HCT116 (cell line): ENCODE measurements at regions not wholly inside any gene's neighbourhood (a gene's known extent, or its start where the extent isn't known, plus 50 kb on each side); places are given as distances from the start of the nearest gene placed in this dataset.

ENCODE experiments used
- CEBPB ChIP-seq: IDR thresholded peaks from 2 replicates; pipeline ENCODE4 v1.6.1; 2012; ENCODE audit warnings: low read depth
- EZH2phosphoT487 ChIP-seq: fragments of 200-600 bp; IDR thresholded peaks from 2 replicates; pipeline ENCODE4 v1.6.1; 2018; ENCODE audit warnings: antibody characterized with exemption, borderline replicate concordance
- SP1 ChIP-seq: IDR thresholded peaks from 2 replicates; pipeline ENCODE4 v1.6.1; 2012; ENCODE audit warnings: low read depth
- TF ChIP-seq, protein P1 (sequence below): IDR thresholded peaks from 2 replicates; pipeline ENCODE4 v1.6.1; 2012
- TF ChIP-seq, protein P2 (sequence below), 3 experiments: fragments of 200-600 bp in 1 of 3; sonication (generic) in 1 of 3; IDR thresholded peaks in 2 of 3; conservative IDR thresholded peaks in 1 of 3; 2 replicates each; pipeline ENCODE4 v1.5.1; 2012 to 2017; ENCODE audit warnings: low read depth in 2 of 3, low read length in 2 of 3, antibody characterized with exemption in 1 of 3, borderline replicate concordance in 1 of 3, control low read depth in 1 of 3, mild to moderate bottlenecking in 1 of 3, mixed read lengths in 1 of 3, mixed run types in 1 of 3, moderate library complexity in 1 of 3; ENCODE audit not compliant: insufficient read depth in 1 of 3

DNA sequence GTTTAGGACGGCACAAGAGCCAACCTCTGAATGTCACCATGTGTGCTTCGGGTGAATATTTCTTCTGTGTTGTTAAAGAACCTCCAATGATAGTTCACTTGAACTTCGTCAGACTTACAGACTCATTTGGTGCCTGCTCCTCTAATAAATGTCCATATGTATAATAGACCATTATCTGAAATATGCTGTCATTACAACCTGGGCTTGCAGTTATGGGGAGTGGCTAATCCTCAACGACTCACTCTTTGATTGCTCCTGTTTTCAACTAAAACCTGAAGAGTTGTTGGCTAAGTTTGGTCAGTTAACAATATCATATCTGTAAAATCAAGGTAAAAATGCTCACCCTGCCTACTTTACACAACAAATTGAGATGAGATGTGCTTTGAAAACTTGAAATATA, 298.7 kb upstream of the PTGER4 start:
- no peak for TF ChIP-seq CEBPB
- TF ChIP-seq, protein P1, sequence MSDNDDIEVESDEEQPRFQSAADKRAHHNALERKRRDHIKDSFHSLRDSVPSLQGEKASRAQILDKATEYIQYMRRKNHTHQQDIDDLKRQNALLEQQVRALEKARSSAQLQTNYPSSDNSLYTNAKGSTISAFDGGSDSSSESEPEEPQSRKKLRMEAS = no peak
- TF ChIP-seq, protein P2, sequence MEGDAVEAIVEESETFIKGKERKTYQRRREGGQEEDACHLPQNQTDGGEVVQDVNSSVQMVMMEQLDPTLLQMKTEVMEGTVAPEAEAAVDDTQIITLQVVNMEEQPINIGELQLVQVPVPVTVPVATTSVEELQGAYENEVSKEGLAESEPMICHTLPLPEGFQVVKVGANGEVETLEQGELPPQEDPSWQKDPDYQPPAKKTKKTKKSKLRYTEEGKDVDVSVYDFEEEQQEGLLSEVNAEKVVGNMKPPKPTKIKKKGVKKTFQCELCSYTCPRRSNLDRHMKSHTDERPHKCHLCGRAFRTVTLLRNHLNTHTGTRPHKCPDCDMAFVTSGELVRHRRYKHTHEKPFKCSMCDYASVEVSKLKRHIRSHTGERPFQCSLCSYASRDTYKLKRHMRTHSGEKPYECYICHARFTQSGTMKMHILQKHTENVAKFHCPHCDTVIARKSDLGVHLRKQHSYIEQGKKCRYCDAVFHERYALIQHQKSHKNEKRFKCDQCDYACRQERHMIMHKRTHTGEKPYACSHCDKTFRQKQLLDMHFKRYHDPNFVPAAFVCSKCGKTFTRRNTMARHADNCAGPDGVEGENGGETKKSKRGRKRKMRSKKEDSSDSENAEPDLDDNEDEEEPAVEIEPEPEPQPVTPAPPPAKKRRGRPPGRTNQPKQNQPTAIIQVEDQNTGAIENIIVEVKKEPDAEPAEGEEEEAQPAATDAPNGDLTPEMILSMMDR (IDR thresholded peaks at IDR 0.05 in 2 of 3, conservative IDR thresholded peaks at IDR 0.05 in 1 of 3; ENCODE audit: borderline replicate concordance in 1 of 3, insufficient read depth in 1 of 3, low read depth in 2 of 3, low read length in 2 of 3) = no peak
- no peak for TF ChIP-seq EZH2phosphoT487
- no peak for TF ChIP-seq SP1
